Aorta (tissue), 5 donors: ENCODE measurements at regions not wholly inside any gene's neighbourhood (a gene's known extent, or its start where the extent isn't known, plus 50 kb on each side); places are given as distances from the start of the nearest gene placed in this dataset.

Experiments used
- ATAC-seq: fragments of 200-7000 bp; cut with Tn5 transposase; one replicate; pipeline ENCODE4 v1.9.1; 2022; ENCODE audit warnings: moderate library complexity; ENCODE audit not compliant: low FRiP score
- DNase-seq, 2 donors: peaks; one replicate each; pipeline ENCODE4 v3.0.0-alpha.2; 2020
- H3K27ac ChIP-seq, 2 donors: one replicate each; pipeline ENCODE4 v1.5.1; 2013; ENCODE audit warnings: low read length in 2 of 2, mild to moderate bottlenecking in 2 of 2, moderate library complexity in 2 of 2, control low read depth in 1 of 2, inconsistent platforms in 1 of 2, low read depth in 1 of 2
- H3K27me3 ChIP-seq, 2 donors: one replicate each; pipeline ENCODE4 v1.6.1; 2013; ENCODE audit warnings: control low read depth in 1 of 2, low read length in 1 of 2, mild to moderate bottlenecking in 1 of 2, moderate library complexity in 1 of 2; ENCODE audit not compliant: insufficient read depth in 2 of 2, control insufficient read depth in 1 of 2
- H3K36me3 ChIP-seq, 2 donors: one replicate each; pipeline ENCODE4 v1.6.1; 2013; ENCODE audit warnings: control low read depth in 1 of 2, low read length in 1 of 2, mild to moderate bottlenecking in 1 of 2; ENCODE audit not compliant: insufficient read depth in 2 of 2, control insufficient read depth in 1 of 2
- H3K4me1 ChIP-seq, 2 donors: one replicate each; pipeline ENCODE4 v1.6.1; 2013; ENCODE audit warnings: low read length in 2 of 2, control low read depth in 1 of 2, mild to moderate bottlenecking in 1 of 2, moderate library complexity in 1 of 2; ENCODE audit not compliant: insufficient read depth in 2 of 2, control insufficient read depth in 1 of 2
- H3K4me3 ChIP-seq, 2 donors: one replicate each; pipeline ENCODE4 v1.5.1; 2013; ENCODE audit warnings: low read length in 2 of 2, control low read depth in 1 of 2, mild to moderate bottlenecking in 1 of 2
- H3K9me3 ChIP-seq: one replicate; pipeline ENCODE4 v1.6.1; 2013; ENCODE audit warnings: mild to moderate bottlenecking, low read length; ENCODE audit not compliant: control insufficient read depth
- WGBS, 2 donors: extraction: QIAGEN DNeasy Blood & Tissue Kit; methylation state at CpG; one replicate each; pipeline ENCODE4 v1.1.7; 2013; 5-methylcytosine and 5-hydroxymethylcytosine counted together
- intact Hi-C, 2 donors: fragments of 100-400 bp; cut with DNase I; formaldehyde crosslinking; loops; one replicate each; pipeline versions ENCODE4 v1.14.2 to v1.15.0; 2022
- donor health status: healthy with polysubstance abuse.
- donor health status: Bipolar disorder and iron deficiency.
- donor health status: DM: no; HTN: no; CAD: no.
- donor health status: DM: no; HTN: no; CAD: no.
- donor health status: DM: yes; HTN: yes; CAD: no.

DNA sequence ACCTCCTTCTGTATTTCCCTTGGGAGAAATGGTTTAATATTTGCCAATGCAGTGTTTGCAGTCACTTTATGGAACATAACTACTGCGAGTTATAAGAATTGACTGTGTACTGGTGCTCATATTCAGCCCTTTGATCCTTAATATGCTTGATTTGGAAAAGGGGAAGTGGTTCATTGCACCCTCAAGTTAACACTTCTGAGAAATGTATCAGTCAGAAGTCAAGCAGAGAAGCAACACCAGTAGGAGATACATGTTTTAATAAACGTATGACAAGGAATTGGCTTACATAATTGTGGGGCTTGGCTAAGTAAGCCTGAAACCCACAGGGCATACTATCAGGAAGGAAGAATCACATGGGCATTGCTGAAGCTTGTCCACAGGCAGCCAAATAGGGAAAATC, 131.0 kb upstream of the SPRY4 start:
- no peak for ATAC-seq
- Histone ChIP-seq H3K36me3 (no peaks in the 10 kb centered on the region), H3K4me3 (no peak overlapping the region), H3K9me3 (no peaks in the 10 kb centered on the region), H3K4me1 (no peaks in the 10 kb centered on the region), H3K27me3 (no peaks in the 10 kb centered on the region), H3K27ac (no peak overlapping the region)
- 67 to 83% methylated on average over 2 of the region's 2 CpGs for WGBS, 2 donors
- no peak for DNase-seq
- intact Hi-C loops: no loop called here

- Histone ChIP-seq H3K4me1 (no peaks in the 10 kb centered on the region), H3K9me3 (no peaks in the 10 kb centered on the region), H3K27ac (no peak overlapping the region), H3K36me3 (no peaks in the 10 kb centered on the region), H3K4me3 (no peak overlapping the region), H3K27me3 (no peaks in the 10 kb centered on the region)
- ATAC-seq (no peak), DNase-seq (no peak)
- WGBS, 2 donors: 51 to 56% methylated on average over 7 of the region's 7 CpGs
- intact Hi-C loops: no loop called here
Measured at GRCh38 chr5:142453932-142454331, 129.1 kb upstream of the SPRY4 start.

GRCh38 chr5:142450419-142450818, 125.6 kb upstream of the SPRY4 start:
- H3K27me3 ChIP-seq: no peaks in the 10 kb centered on the region
- ATAC-seq (no peak), DNase-seq (no peak)
- no peaks in the 10 kb centered on the region for H3K4me1 ChIP-seq
- no peaks in the 10 kb centered on the region for H3K9me3 ChIP-seq
- H3K27ac ChIP-seq: no peak overlapping the region
- no peaks in the 10 kb centered on the region for H3K36me3 ChIP-seq
- intact Hi-C loops: no loop called here
- H3K4me3 ChIP-seq: no peak overlapping the region

DNA sequence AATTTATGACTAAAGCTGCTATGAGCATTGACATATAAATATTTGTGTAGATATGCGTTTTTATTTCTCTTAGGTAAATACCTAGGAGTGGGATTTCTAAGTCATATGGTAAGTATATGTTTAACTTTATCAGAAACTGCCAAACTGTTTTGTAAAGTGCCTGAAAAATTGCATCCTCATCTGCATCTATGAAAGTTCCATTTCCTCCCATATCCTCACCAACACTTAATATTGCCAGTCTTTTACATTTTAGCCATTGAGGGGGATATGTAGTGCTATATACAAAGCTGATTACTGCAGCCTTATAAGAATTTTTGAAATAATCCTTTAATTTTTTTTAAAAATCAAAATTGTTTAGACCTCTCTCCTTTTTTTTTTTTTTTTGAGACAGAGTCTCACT, 123.1 kb upstream of the SPRY4 start:
- ATAC-seq (no peak), DNase-seq (no peak)
- no peaks in the 10 kb centered on the region for H3K4me1 ChIP-seq
- intact Hi-C loops: no loop called here
- H3K27me3 ChIP-seq: no peaks in the 10 kb centered on the region
- H3K4me3 ChIP-seq: no peak overlapping the region
- no peaks in the 10 kb centered on the region for H3K36me3 ChIP-seq
- WGBS, 2 donors: 90 to 95% methylated on average over 1 of the region's 1 CpG
- H3K9me3 ChIP-seq: no peaks in the 10 kb centered on the region
- H3K27ac ChIP-seq: no peak overlapping the region

DNA sequence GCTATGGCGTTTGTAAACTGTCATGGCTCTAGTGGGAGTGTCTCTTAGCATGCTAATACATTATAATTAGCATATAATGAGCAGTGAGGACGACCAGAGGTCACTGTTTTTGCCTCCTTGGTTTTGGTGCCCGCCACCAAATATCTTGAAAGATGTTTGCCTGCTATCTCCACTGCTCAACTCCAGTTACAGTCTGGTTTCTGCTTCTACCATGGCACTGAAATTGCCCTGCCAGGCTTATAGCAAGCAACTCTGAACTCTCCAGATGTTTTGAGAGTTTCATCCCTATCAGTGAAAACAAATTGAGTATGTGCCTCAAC, 122.1 kb upstream of the SPRY4 start:
- Histone ChIP-seq H3K4me3 (no peak overlapping the region), H3K27me3 (no peaks in the 10 kb centered on the region), H3K36me3 (no peaks in the 10 kb centered on the region), H3K27ac (no peak overlapping the region), H3K9me3 (no peaks in the 10 kb centered on the region), H3K4me1 (no peaks in the 10 kb centered on the region)
- ATAC-seq: no peak
- intact Hi-C loops: no loop called here
- DNase-seq: no peak
- WGBS, 2 donors: 72 to 80% methylated on average over 3 of the region's 3 CpGs

GRCh38 chr5:142446131-142446959, 121.5 kb upstream of the SPRY4 start:
- intact Hi-C loops: no loop called here
- Histone ChIP-seq H3K9me3 (no peaks in the 10 kb centered on the region), H3K27me3 (no peaks in the 10 kb centered on the region), H3K4me3 (no peak overlapping the region), H3K4me1 (no peaks in the 10 kb centered on the region), H3K36me3 (no peaks in the 10 kb centered on the region), H3K27ac (no peak overlapping the region)
- 78 to 81% methylated on average over 5 of the region's 5 CpGs for WGBS, 2 donors
- no peak for ATAC-seq
- no peak for DNase-seq

DNA sequence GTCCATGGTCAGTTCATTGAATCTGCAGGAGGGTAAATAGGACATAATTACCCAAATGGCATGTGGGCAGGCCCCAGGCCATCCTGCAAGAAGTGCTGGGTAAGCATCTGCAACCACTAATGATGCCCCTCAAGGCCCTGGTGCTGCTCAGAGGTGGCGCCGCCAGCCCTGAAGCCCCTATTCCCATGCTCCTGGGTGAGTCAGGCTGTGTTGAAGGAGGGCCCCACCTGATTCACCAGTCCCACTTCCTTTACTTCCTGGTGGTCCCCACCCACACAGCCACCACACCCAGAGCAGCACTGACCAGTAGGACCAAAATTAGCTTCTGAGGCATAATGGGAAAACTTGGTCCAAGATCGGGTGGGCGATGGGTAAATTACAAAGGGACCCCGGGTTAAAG, 120.4 kb upstream of the SPRY4 start:
- no peaks in the 10 kb centered on the region for H3K36me3 ChIP-seq
- DNase-seq: no peak
- peak; percentile 27 for ATAC-seq
- H3K27me3 ChIP-seq: no peaks in the 10 kb centered on the region
- H3K9me3 ChIP-seq: no peaks in the 10 kb centered on the region
- H3K27ac ChIP-seq: no peak overlapping the region
- no peak overlapping the region for H3K4me3 ChIP-seq
- 95% methylated on average over 5 of the region's 5 CpGs for WGBS, 2 donors
- intact Hi-C loops: no loop called here
- no peaks in the 10 kb centered on the region for H3K4me1 ChIP-seq

DNA sequence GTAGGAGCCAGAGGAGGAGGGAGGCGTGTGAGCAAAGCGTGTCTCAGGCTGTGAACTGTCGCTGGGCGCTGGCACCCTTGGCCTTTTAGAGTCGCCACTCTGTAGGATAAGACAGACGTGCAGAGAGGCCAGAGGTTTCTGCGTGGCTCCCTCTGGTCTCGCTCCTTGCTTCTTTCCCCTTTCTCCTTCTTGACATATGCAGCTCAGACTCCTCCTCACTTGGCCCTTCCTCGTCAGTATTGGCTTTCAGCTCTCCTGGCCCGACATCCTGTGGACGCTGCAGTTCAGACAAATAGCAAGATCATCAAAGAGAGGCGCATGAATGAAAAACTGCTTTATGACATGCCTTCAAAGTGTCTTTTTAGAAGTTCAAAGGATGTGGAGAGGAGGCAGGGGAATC, 116.8 kb upstream of the SPRY4 start:
- no peak for DNase-seq
- no peak for ATAC-seq
- H3K4me3 ChIP-seq: no peak overlapping the region
- H3K27ac ChIP-seq: no peak overlapping the region
- H3K9me3 ChIP-seq: no peaks in the 10 kb centered on the region
- H3K27me3 ChIP-seq: no peaks in the 10 kb centered on the region
- H3K4me1 ChIP-seq: no peaks in the 10 kb centered on the region
- no peaks in the 10 kb centered on the region for H3K36me3 ChIP-seq
- 34 to 66% methylated on average over 12 of the region's 12 CpGs for WGBS, 2 donors
- intact Hi-C loops: no loop called here

DNA sequence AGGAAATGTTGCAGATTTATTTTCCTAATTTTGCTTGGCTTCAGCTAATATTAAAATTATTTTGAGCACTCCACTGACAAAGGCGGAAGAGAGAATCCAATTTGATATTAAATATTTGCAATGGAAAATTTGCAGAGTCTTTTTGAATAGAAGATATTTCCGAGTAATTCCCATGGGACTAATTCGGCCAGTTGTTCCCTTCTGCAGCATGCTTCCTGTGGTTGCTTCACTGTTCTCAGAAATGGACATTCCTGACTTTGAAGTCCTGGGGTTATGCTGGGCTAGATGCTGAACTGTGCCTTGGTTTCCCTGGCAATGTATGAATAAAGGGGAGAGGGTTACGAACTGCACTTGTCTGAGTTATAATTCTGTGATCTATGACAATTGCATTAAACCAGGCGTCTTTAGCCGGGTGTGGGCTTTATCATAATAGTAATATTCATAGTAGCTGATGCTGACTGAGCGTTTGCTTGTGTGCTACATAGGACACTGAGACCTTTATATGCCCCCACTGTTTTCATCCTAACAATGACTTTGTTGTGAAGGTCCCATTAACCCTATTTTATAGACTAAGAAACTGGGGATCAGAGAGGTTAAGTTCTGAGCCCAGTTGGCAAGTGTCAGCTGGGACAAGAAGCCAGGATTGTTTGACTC, 114.5 kb upstream of the SPRY4 start:
- Histone ChIP-seq H3K27ac (no peak overlapping the region), H3K36me3 (no peaks in the 10 kb centered on the region), H3K27me3 (no peaks in the 10 kb centered on the region), H3K9me3 (no peaks in the 10 kb centered on the region), H3K4me3 (no peak overlapping the region), H3K4me1 (no peaks in the 10 kb centered on the region)
- DNase-seq: no peak
- 76 to 79% methylated on average over 7 of the region's 7 CpGs for WGBS, 2 donors
- intact Hi-C loops: no loop called here
- ATAC-seq: peak; percentile 51
